Activated T-cell treated with anti-CD3 and anti-CD28 coated beads for 1 hour (primary cell): ENCODE measurements at regions not wholly inside any gene's neighbourhood (a gene's known extent, or its start where the extent isn't known, plus 50 kb on each side); places are given as distances from the start of the nearest gene placed in this dataset.
"Not testable (repeated sequence)": the region's sequence is repeated elsewhere in the genome, so short reads cannot be mapped to it uniquely, and the experiment has no call there.

Experiments used
- DNase-seq: peaks from one replicate; pipeline ENCODE4 v3.0.0-alpha.2; 2020; ENCODE audit warnings: low read depth

GRCh38 chr18:41899535-41899934 is 55.5 kb upstream of the PIK3C3 start:
- no peak for DNase-seq

- DNase-seq: no peak
Measured at GRCh38 chr18:41893432-41893831, 61.6 kb upstream of the PIK3C3 start.

GRCh38 chr18:41887100-41887499 is 67.9 kb upstream of the PIK3C3 start:
- no peak for DNase-seq

GRCh38 chr18:41886126-41886807 is 68.8 kb upstream of the PIK3C3 start:
- DNase-seq: no peak

GRCh38 chr18:41881285-41881684 is 73.7 kb upstream of the PIK3C3 start:
- no peak for DNase-seq

- DNase-seq: no peak
Measured at GRCh38 chr18:41879256-41879655, 75.8 kb upstream of the PIK3C3 start.

- no peak for DNase-seq
Measured at GRCh38 chr18:41875094-41875780, 79.8 kb upstream of the PIK3C3 start.

- DNase-seq: no peak
Measured at GRCh38 chr18:41873730-41874129, 81.3 kb upstream of the PIK3C3 start.

- DNase-seq: no peak
Measured at GRCh38 chr18:41872206-41872605, 82.8 kb upstream of the PIK3C3 start.

- no peak for DNase-seq
Measured at GRCh38 chr18:41871229-41872000, 83.6 kb upstream of the PIK3C3 start.

- no peak for DNase-seq
Measured at GRCh38 chr18:41870817-41871216, 84.2 kb upstream of the PIK3C3 start.

- no peak for DNase-seq
Measured at GRCh38 chr18:41870191-41870590, 84.8 kb upstream of the PIK3C3 start.

- not testable (repeated sequence) for DNase-seq
Measured at GRCh38 chr18:41865796-41866195, 89.2 kb upstream of the PIK3C3 start.

- no peak for DNase-seq
Measured at GRCh38 chr18:41864216-41864615, 90.8 kb upstream of the PIK3C3 start.

- DNase-seq: no peak
Measured at GRCh38 chr18:41862921-41863320, 92.1 kb upstream of the PIK3C3 start.

- no peak for DNase-seq
Measured at GRCh38 chr18:41860987-41861386, 94.0 kb upstream of the PIK3C3 start.

GRCh38 chr18:41858761-41859555 is 96.1 kb upstream of the PIK3C3 start:
- no peak for DNase-seq

- no peak for DNase-seq
Measured at GRCh38 chr18:41853280-41853679, 101.8 kb upstream of the PIK3C3 start.

- no peak for DNase-seq
Measured at GRCh38 chr18:41850781-41851180, 104.3 kb upstream of the PIK3C3 start.

- no peak for DNase-seq
Measured at GRCh38 chr18:41849632-41850031, 105.4 kb upstream of the PIK3C3 start.

GRCh38 chr18:41845563-41845962 is 109.5 kb upstream of the PIK3C3 start:
- DNase-seq: no peak

- DNase-seq: no peak
Measured at GRCh38 chr18:41842886-41843285, 112.1 kb upstream of the PIK3C3 start.
